IMR-90 (cell line): ENCODE measurements at regions not wholly inside any gene's neighbourhood (a gene's known extent, or its start where the extent isn't known, plus 50 kb on each side); places are given as distances from the start of the nearest gene placed in this dataset.

ENCODE experiments used
- MAZ ChIP-seq: IDR thresholded peaks from 2 replicates; pipeline ENCODE4 v1.6.1; 2012; ENCODE audit warnings: low read depth, mild to moderate bottlenecking, low read length, improper control_type of control experiment, moderate library complexity, borderline replicate concordance
- MXI1 ChIP-seq: IDR thresholded peaks from 2 replicates; pipeline ENCODE4 v1.6.1; 2012; ENCODE audit warnings: low read depth, mild to moderate bottlenecking, low read length, moderate library complexity, borderline replicate concordance
- TF ChIP-seq, protein P1 (sequence below): conservative IDR thresholded peaks from 2 replicates; pipeline ENCODE4 v1.5.1; 2012; ENCODE audit warnings: mild to moderate bottlenecking, low read depth, low read length, improper control_type of control experiment

- TF ChIP-seq MXI1: no peak
- TF ChIP-seq, protein P1, sequence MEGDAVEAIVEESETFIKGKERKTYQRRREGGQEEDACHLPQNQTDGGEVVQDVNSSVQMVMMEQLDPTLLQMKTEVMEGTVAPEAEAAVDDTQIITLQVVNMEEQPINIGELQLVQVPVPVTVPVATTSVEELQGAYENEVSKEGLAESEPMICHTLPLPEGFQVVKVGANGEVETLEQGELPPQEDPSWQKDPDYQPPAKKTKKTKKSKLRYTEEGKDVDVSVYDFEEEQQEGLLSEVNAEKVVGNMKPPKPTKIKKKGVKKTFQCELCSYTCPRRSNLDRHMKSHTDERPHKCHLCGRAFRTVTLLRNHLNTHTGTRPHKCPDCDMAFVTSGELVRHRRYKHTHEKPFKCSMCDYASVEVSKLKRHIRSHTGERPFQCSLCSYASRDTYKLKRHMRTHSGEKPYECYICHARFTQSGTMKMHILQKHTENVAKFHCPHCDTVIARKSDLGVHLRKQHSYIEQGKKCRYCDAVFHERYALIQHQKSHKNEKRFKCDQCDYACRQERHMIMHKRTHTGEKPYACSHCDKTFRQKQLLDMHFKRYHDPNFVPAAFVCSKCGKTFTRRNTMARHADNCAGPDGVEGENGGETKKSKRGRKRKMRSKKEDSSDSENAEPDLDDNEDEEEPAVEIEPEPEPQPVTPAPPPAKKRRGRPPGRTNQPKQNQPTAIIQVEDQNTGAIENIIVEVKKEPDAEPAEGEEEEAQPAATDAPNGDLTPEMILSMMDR: no peak
- no peak for TF ChIP-seq MAZ
These were observed 95.1 kb upstream of the PPP2R2D start for GRCh38 chr10:131805696-131806095.
